BE2C (cell line): ENCODE measurements at regions not wholly inside any gene's neighbourhood (a gene's known extent, or its start where the extent isn't known, plus 50 kb on each side); places are given as distances from the start of the nearest gene placed in this dataset.
"Not testable (repeated sequence)": the region's sequence is repeated elsewhere in the genome, so short reads cannot be mapped to it uniquely, and the experiment has no call there.

Experiments
- DNase-seq: peaks from one replicate; pipeline ENCODE4 v3.0.0-alpha.2; 2020
- H3K27me3 ChIP-seq: fragments of 250-450 bp; sonication (Bioruptor Pico); 2 replicates; pipeline ENCODE4 v1.5.1; 2020; ENCODE audit warnings: mild to moderate bottlenecking
- H3K36me3 ChIP-seq: fragments of 250-450 bp; sonication (Bioruptor Pico); 2 replicates; pipeline ENCODE4 v1.5.1; 2020; ENCODE audit warnings: mild to moderate bottlenecking
- H3K4me1 ChIP-seq: fragments of 250-450 bp; sonication (Bioruptor Pico); 2 replicates; pipeline ENCODE4 v1.5.1; 2020
- H3K4me3 ChIP-seq: 2 replicates; pipeline ENCODE4 v1.5.1; 2011; ENCODE audit warnings: low read depth, low read length
- H3K9me3 ChIP-seq: fragments of 250-450 bp; sonication (Bioruptor Pico); 2 replicates; pipeline ENCODE4 v1.5.1; 2020
- CTCF ChIP-seq: IDR thresholded peaks from 2 replicates; pipeline ENCODE4 v1.5.1; 2012; ENCODE audit warnings: mild to moderate bottlenecking, low read depth, low read length

- TF ChIP-seq CTCF: no peak
- H3K9me3 ChIP-seq: no peaks in the 10 kb centered on the region
- no peaks in the 10 kb centered on the region for H3K27me3 ChIP-seq
- no peaks in the 10 kb centered on the region for H3K36me3 ChIP-seq
- H3K4me3 ChIP-seq: no peak overlapping the region
- no peaks in the 10 kb centered on the region for H3K4me1 ChIP-seq
- no peak for DNase-seq
These were observed 752.5 kb upstream of the PCDH10 start for GRCh38 chr4:132396636-132397035.

- H3K36me3 ChIP-seq: no peaks in the 10 kb centered on the region
- H3K4me1 ChIP-seq: no peaks in the 10 kb centered on the region
- no peaks in the 10 kb centered on the region for H3K9me3 ChIP-seq
- TF ChIP-seq CTCF: no peak
- H3K4me3 ChIP-seq: no peak overlapping the region
- H3K27me3 ChIP-seq: no peaks in the 10 kb centered on the region
- no peak for DNase-seq
These were observed 731.9 kb upstream of the PCDH10 start for GRCh38 chr4:132417220-132417619.

GRCh38 chr4:132427125-132427524, 722.0 kb upstream of the PCDH10 start:
- H3K27me3 ChIP-seq: no peaks in the 10 kb centered on the region
- no peak for TF ChIP-seq CTCF
- H3K4me3 ChIP-seq: no peak overlapping the region
- H3K9me3 ChIP-seq: no peaks in the 10 kb centered on the region
- no peaks in the 10 kb centered on the region for H3K4me1 ChIP-seq
- H3K36me3 ChIP-seq: no peaks in the 10 kb centered on the region
- DNase-seq: no peak

- Histone ChIP-seq H3K4me1 (no peaks in the 10 kb centered on the region), H3K36me3 (no peaks in the 10 kb centered on the region), H3K27me3 (no peaks in the 10 kb centered on the region), H3K9me3 (no peaks in the 10 kb centered on the region), H3K4me3 (no peak overlapping the region)
- no peak for TF ChIP-seq CTCF
- no peak for DNase-seq
These were observed 712.0 kb upstream of the PCDH10 start for GRCh38 chr4:132437117-132437516.

- DNase-seq: no peak
- Histone ChIP-seq H3K36me3 (no peaks in the 10 kb centered on the region), H3K9me3 (no peaks in the 10 kb centered on the region), H3K4me3 (no peak overlapping the region), H3K27me3 (no peaks in the 10 kb centered on the region), H3K4me1 (no peaks in the 10 kb centered on the region)
- TF ChIP-seq CTCF: no peak
These were observed 703.7 kb upstream of the PCDH10 start for GRCh38 chr4:132445386-132445785.

GRCh38 chr4:132457987-132458386, 691.1 kb upstream of the PCDH10 start:
- not testable (repeated sequence) for DNase-seq, H3K9me3 ChIP-seq, H3K27me3 ChIP-seq, H3K4me3 ChIP-seq, H3K36me3 ChIP-seq, H3K4me1 ChIP-seq

GRCh38 chr4:132479543-132479942, 669.6 kb upstream of the PCDH10 start:
- no peak for TF ChIP-seq CTCF
- no peaks in the 10 kb centered on the region for H3K36me3 ChIP-seq
- H3K4me3 ChIP-seq: no peak overlapping the region

More at GRCh38 chr4:132479543-132479942, 669.6 kb upstream of the PCDH10 start:
- DNase-seq: no peak
- Histone ChIP-seq H3K4me1 (no peaks in the 10 kb centered on the region), H3K9me3 (no peaks in the 10 kb centered on the region), H3K27me3 (no peaks in the 10 kb centered on the region)
